GM21576 (cell line): ENCODE measurements at regions not wholly inside any gene's neighbourhood (a gene's known extent, or its start where the extent isn't known, plus 50 kb on each side); places are given as distances from the start of the nearest gene placed in this dataset.
A peak's percentile ranks its signal among the peaks of the same experiment; 100 is the strongest.
"Not testable (repeated sequence)": the region's sequence is repeated elsewhere in the genome, so short reads cannot be mapped to it uniquely, and the experiment has no call there.

Experiments used
- ATAC-seq: cut with Tn5 transposase; IDR thresholded peaks from one replicate; pipeline ENCODE4 v1.9.1; 2021; ENCODE audit warnings: mild to moderate bottlenecking, moderate library complexity; ENCODE audit not compliant: unreplicated experiment

- ATAC-seq: no peak
Observed at GRCh38 chrX:13478740-13479451, 90.5 kb upstream of the EGFL6 start.

GRCh38 chrX:13476384-13476783 is 93.0 kb upstream of the EGFL6 start:
- no peak for ATAC-seq

- peak; percentile 45 for ATAC-seq
Observed at GRCh38 chrX:13474164-13474516, 95.3 kb upstream of the EGFL6 start.

- ATAC-seq: peak; percentile 78
Observed at GRCh38 chrX:13473442-13474163, 95.8 kb upstream of the EGFL6 start.

- ATAC-seq: no peak
Observed at GRCh38 chrX:13472975-13473374, 96.4 kb upstream of the EGFL6 start.

- ATAC-seq: no peak
Observed at GRCh38 chrX:13471269-13471668, 98.1 kb upstream of the EGFL6 start.

GRCh38 chrX:13470685-13470977 is 98.8 kb upstream of the EGFL6 start:
- no peak for ATAC-seq

GRCh38 chrX:13469963-13470684 is 99.3 kb upstream of the EGFL6 start:
- ATAC-seq: no peak

- no peak for ATAC-seq
Observed at GRCh38 chrX:13468096-13468495, 101.3 kb upstream of the EGFL6 start.

- ATAC-seq: no peak
Observed at GRCh38 chrX:13467243-13467642, 102.2 kb upstream of the EGFL6 start.

- no peak for ATAC-seq
Observed at GRCh38 chrX:13464599-13465275, 104.7 kb upstream of the EGFL6 start.

GRCh38 chrX:13463608-13464007 is 105.8 kb upstream of the EGFL6 start:
- no peak for ATAC-seq

- no peak for ATAC-seq
Observed at GRCh38 chrX:13452283-13452682, 117.1 kb upstream of the EGFL6 start.

GRCh38 chrX:13449441-13449840 is 120.0 kb upstream of the EGFL6 start:
- no peak for ATAC-seq

- ATAC-seq: no peak
Observed at GRCh38 chrX:13448941-13449340, 120.5 kb upstream of the EGFL6 start.

- not testable (repeated sequence) for ATAC-seq
Observed at GRCh38 chrX:13441608-13442007, 121.8 kb upstream of the ATXN3L start.

- ATAC-seq: no peak
Observed at GRCh38 chrX:13440176-13440575, 120.3 kb upstream of the ATXN3L start.

GRCh38 chrX:13433298-13433605 is 113.4 kb upstream of the ATXN3L start:
- no peak for ATAC-seq

- ATAC-seq: no peak
Observed at GRCh38 chrX:13432414-13433297, 112.8 kb upstream of the ATXN3L start.

- no peak for ATAC-seq
Observed at GRCh38 chrX:13430136-13430827, 110.4 kb upstream of the ATXN3L start.
